ENCODE measurements at regions not wholly inside any gene's neighbourhood (a gene's known extent, or its start where the extent isn't known, plus 50 kb on each side); places are given as distances from the start of the nearest gene placed in this dataset.

- intact Hi-C loops (cut with DNase I) = no loop called here
- no peak for DNase-seq
Observed at GRCh38 chrX:68892651-68893050, 63.8 kb downstream of the EFNB1 start.

GRCh38 chrX:68892134-68892533 is 63.3 kb downstream of the EFNB1 start:
- intact Hi-C loops (cut with DNase I) = no loop called here
- DNase-seq = no peak

Data from head of caudate nucleus (tissue), 42 donors.